HG03139 (cell line): ENCODE measurements at regions not wholly inside any gene's neighbourhood (a gene's known extent, or its start where the extent isn't known, plus 50 kb on each side); places are given as distances from the start of the nearest gene placed in this dataset.

Experiments used
- ATAC-seq: cut with Tn5 transposase; IDR thresholded peaks from one replicate; pipeline ENCODE4 v1.9.1; 2021; ENCODE audit not compliant: unreplicated experiment

- ATAC-seq = no peak
These were observed 344.4 kb upstream of the PODXL start for GRCh38 chr7:131900785-131901287.

- ATAC-seq = no peak
These were observed 343.0 kb upstream of the PODXL start for GRCh38 chr7:131899271-131900030.

- no peak for ATAC-seq
These were observed 342.0 kb upstream of the PODXL start for GRCh38 chr7:131898418-131898817.

GRCh38 chr7:131897790-131898165 lies 341.4 kb upstream of the PODXL start:
- no peak for ATAC-seq

- ATAC-seq = no peak
These were observed 340.8 kb upstream of the PODXL start for GRCh38 chr7:131897016-131897789.

- ATAC-seq = no peak
These were observed 339.9 kb upstream of the PODXL start for GRCh38 chr7:131896165-131896863.

- ATAC-seq = no peak
These were observed 339.2 kb upstream of the PODXL start for GRCh38 chr7:131895541-131896164.

- no peak for ATAC-seq
These were observed 337.4 kb upstream of the PODXL start for GRCh38 chr7:131893631-131894340.

- no peak for ATAC-seq
These were observed 333.7 kb upstream of the PODXL start for GRCh38 chr7:131890176-131890575.

- no peak for ATAC-seq
These were observed 333.2 kb upstream of the PODXL start for GRCh38 chr7:131889572-131890150.

- no peak for ATAC-seq
These were observed 327.3 kb upstream of the PODXL start for GRCh38 chr7:131883769-131884168.

GRCh38 chr7:131883196-131883595 lies 326.8 kb upstream of the PODXL start:
- ATAC-seq = no peak

- no peak for ATAC-seq
These were observed 325.9 kb upstream of the PODXL start for GRCh38 chr7:131882321-131882720.

- ATAC-seq = no peak
These were observed 323.6 kb upstream of the PODXL start for GRCh38 chr7:131880078-131880477.

- no peak for ATAC-seq
These were observed 323.0 kb upstream of the PODXL start for GRCh38 chr7:131879424-131879823.

- no peak for ATAC-seq
These were observed 322.3 kb upstream of the PODXL start for GRCh38 chr7:131878777-131879176.

GRCh38 chr7:131873581-131873980 lies 317.2 kb upstream of the PODXL start:
- no peak for ATAC-seq

- no peak for ATAC-seq
These were observed 313.6 kb upstream of the PODXL start for GRCh38 chr7:131869986-131870385.

GRCh38 chr7:131869169-131869844 lies 312.9 kb upstream of the PODXL start:
- no peak for ATAC-seq

- no peak for ATAC-seq
These were observed 311.0 kb upstream of the PODXL start for GRCh38 chr7:131867461-131867860.
